A673 (cell line): ENCODE measurements at regions not wholly inside any gene's neighbourhood (a gene's known extent, or its start where the extent isn't known, plus 50 kb on each side); places are given as distances from the start of the nearest gene placed in this dataset.

ENCODE experiments used
- BruUV-seq: library from RNA; stranded (reverse); fragments of 400-500 nt; replicated peaks from 2 replicates; lab custom pipeline; 2021; lab: Mats Ljungman, UMichigan
- CTCF ChIA-PET: fragments of 300-600 bp; sonication (Branson Sonifier 250); formaldehyde crosslinking; loops from one replicate; lab custom pipeline; 2022; ENCODE audit warnings: antibody characterized with exemption; lab: Charles Lee
- POLR2A ChIA-PET: fragments of 300-600 bp; sonication (Branson Sonifier 250); formaldehyde crosslinking; loops from one replicate; lab custom pipeline; 2022; ENCODE audit warnings: antibody characterized with exemption; ENCODE audit not compliant: low non-redundant PET; lab: Charles Lee
- DNase-seq: peaks from one replicate; pipeline ENCODE4 v3.0.0-alpha.2; 2015; ENCODE audit warnings: low spot score
- H3K27ac ChIP-seq: fragments of 200-600 bp; sonication (generic); 2 replicates; pipeline ENCODE4 v1.5.1; 2016; ENCODE audit warnings: mixed run types, low read depth, mild to moderate bottlenecking, mixed read lengths, antibody characterized with exemption, low read length; ENCODE audit not compliant: poor library complexity, severe bottlenecking
- H3K27me3 ChIP-seq: fragments of 200-600 bp; sonication (generic); replicated peaks from 2 replicates; pipeline ENCODE4 v1.6.1; 2017; ENCODE audit warnings: mixed run types, low read depth, mild to moderate bottlenecking, mixed read lengths, antibody characterized with exemption, low read length; ENCODE audit not compliant: insufficient read depth, poor library complexity
- H3K36me3 ChIP-seq: fragments of 200-600 bp; sonication (generic); 2 replicates; pipeline ENCODE4 v1.6.1; 2016; ENCODE audit warnings: mixed run types, mild to moderate bottlenecking, mixed read lengths, antibody characterized with exemption, low read length; ENCODE audit not compliant: insufficient read depth, poor library complexity, severe bottlenecking
- H3K4me1 ChIP-seq: fragments of 200-600 bp; sonication (generic); 2 replicates; pipeline ENCODE4 v1.6.1; 2017; ENCODE audit warnings: mixed run types, mild to moderate bottlenecking, mixed read lengths, antibody characterized with exemption, low read length; ENCODE audit not compliant: insufficient read depth, poor library complexity, severe bottlenecking
- H3K4me3 ChIP-seq: fragments of 200-600 bp; sonication (generic); 2 replicates; pipeline ENCODE4 v1.5.1; 2016; ENCODE audit warnings: low read depth, mixed run types, mild to moderate bottlenecking, mixed read lengths, low read length; ENCODE audit not compliant: poor library complexity, severe bottlenecking
- H3K9me3 ChIP-seq: fragments of 200-600 bp; sonication (generic); 2 replicates; pipeline ENCODE4 v1.6.1; 2016; ENCODE audit warnings: mixed run types, low read depth, mild to moderate bottlenecking, mixed read lengths, antibody characterized with exemption, low read length; ENCODE audit not compliant: poor library complexity, severe bottlenecking
- CTCF ChIP-seq: fragments of 300-800, 200-600 bp; sonication (generic); conservative IDR thresholded peaks from 2 replicates; pipeline ENCODE4 v1.5.1; 2017; ENCODE audit warnings: low read depth, mild to moderate bottlenecking, antibody characterized with exemption, low read length, moderate library complexity, mixed read lengths
- EZH2 ChIP-seq: fragments of 200-600 bp; sonication (generic); IDR thresholded peaks from 2 replicates; pipeline ENCODE4 v1.6.1; 2017; ENCODE audit warnings: borderline replicate concordance, low read depth, mild to moderate bottlenecking, mixed read lengths, antibody characterized with exemption, low read length; ENCODE audit not compliant: poor library complexity, severe bottlenecking
- intact Hi-C: fragments of 100-400 bp; cut with micrococcal nuclease; formaldehyde crosslinking; loops from one replicate; pipeline ENCODE4 v1.10.0; 2022; ENCODE audit not compliant: unreplicated experiment

GRCh38 chr16:86048882-86049585 is 150.1 kb downstream of the IRF8 start:
- no peaks in the 10 kb centered on the region for H3K36me3 ChIP-seq
- TF ChIP-seq CTCF (no peak; the same call in 1 of the 2 replicates), EZH2 (no peak)
- ChIA-PET CTCF (no interaction called here), POLR2A (no interaction called here)
- no TSS peak for BruUV-seq
- no peak overlapping the region for H3K27ac ChIP-seq
- H3K4me1 ChIP-seq: no peaks in the 10 kb centered on the region
- DNase-seq: no peak
- peaks cover 66% of the 10 kb centered on the region for H3K27me3 ChIP-seq
- intact Hi-C loops: no loop called here
- H3K4me3 ChIP-seq: no peak overlapping the region
- no peaks in the 10 kb centered on the region for H3K9me3 ChIP-seq

DNA sequence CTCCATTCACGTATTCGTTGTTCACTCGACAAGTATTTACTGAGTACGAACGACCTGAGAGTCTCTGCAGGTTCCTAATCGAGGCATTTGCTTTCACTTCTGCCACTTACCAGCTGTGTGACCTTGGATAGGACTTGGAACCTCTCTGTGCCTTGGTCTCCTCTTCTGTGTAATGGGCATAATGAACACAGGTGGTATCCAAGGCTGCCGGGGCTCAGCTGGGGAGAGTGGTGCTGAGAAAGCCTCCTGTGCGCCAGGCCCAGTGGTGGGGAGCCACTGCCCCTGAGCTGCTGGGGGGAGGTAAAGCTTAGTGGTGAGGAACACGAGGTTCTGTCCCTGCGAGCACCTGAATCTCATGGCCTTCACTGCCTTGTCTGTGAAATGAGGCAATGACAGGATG is 150.7 kb downstream of the IRF8 start:
- no peaks in the 10 kb centered on the region for H3K36me3 ChIP-seq
- BruUV-seq: no TSS peak
- no peaks in the 10 kb centered on the region for H3K9me3 ChIP-seq
- H3K4me1 ChIP-seq: no peaks in the 10 kb centered on the region
- DNase-seq: no peak
- ChIA-PET CTCF (no interaction called here), POLR2A (no interaction called here)
- no peak for TF ChIP-seq EZH2
- no peak for TF ChIP-seq CTCF
- no peak overlapping the region for H3K4me3 ChIP-seq
- intact Hi-C loops: no loop called here
- H3K27me3 ChIP-seq: peaks cover 66% of the 10 kb centered on the region
- H3K27ac ChIP-seq: no peak overlapping the region

- intact Hi-C loops: no loop called here
- Histone ChIP-seq H3K4me3 (no peak overlapping the region), H3K27me3 (peaks cover 67% of the 10 kb centered on the region), H3K4me1 (no peaks in the 10 kb centered on the region), H3K9me3 (no peaks in the 10 kb centered on the region), H3K27ac (no peak overlapping the region), H3K36me3 (no peaks in the 10 kb centered on the region)
- TF ChIP-seq EZH2: no peak
- TF ChIP-seq CTCF: no peak
- DNase-seq: no peak
- POLR2A ChIA-PET: no interaction called here
- no TSS peak for BruUV-seq
- CTCF ChIA-PET: no interaction called here
Measured at GRCh38 chr16:86050111-86050510, 151.1 kb downstream of the IRF8 start.
